SU-DHL-6 (cell line): ENCODE measurements at regions not wholly inside any gene's neighbourhood (a gene's known extent, or its start where the extent isn't known, plus 50 kb on each side); places are given as distances from the start of the nearest gene placed in this dataset.

ENCODE experiments used
- H2AFZ ChIP-seq: fragments of 200-600 bp; sonication (generic); 2 replicates; pipeline ENCODE4 v1.6.1; 2014; ENCODE audit warnings: low read depth, mild to moderate bottlenecking, moderate library complexity, mixed read lengths, antibody characterized with exemption, low read length; ENCODE audit not compliant: severe bottlenecking
- H3F3A ChIP-seq: fragments of 200-600 bp; shearing (Covaris generic); 2 replicates; pipeline ENCODE4 v1.6.0; 2016; ENCODE audit warnings: antibody characterized with exemption, mild to moderate bottlenecking; ENCODE audit not compliant: insufficient read depth
- H3K27ac ChIP-seq: fragments of 200-600 bp; sonication (generic); 2 replicates; pipeline ENCODE4 v1.5.1; 2016; ENCODE audit warnings: low read depth, mild to moderate bottlenecking, low read length, moderate library complexity, mixed read lengths
- H3K27me3 ChIP-seq: fragments of 200-600 bp; sonication (generic), shearing (Covaris generic); 2 replicates; pipeline ENCODE4 v1.6.0; 2014; ENCODE audit warnings: mild to moderate bottlenecking, low read length
- H3K36me3 ChIP-seq: fragments of 200-600 bp; sonication (generic); 2 replicates; pipeline ENCODE4 v1.6.1; 2014; ENCODE audit warnings: mild to moderate bottlenecking, low read length, mixed read lengths
- H3K4me2 ChIP-seq: fragments of 300-600, 200-600 bp; shearing (Covaris generic), sonication (generic); 2 replicates; pipeline ENCODE4 v1.6.0; 2014; ENCODE audit warnings: low read length, low read depth, mild to moderate bottlenecking; ENCODE audit not compliant: poor library complexity, severe bottlenecking
- H3K4me3 ChIP-seq: fragments of 200-600 bp; sonication (generic); 2 replicates; pipeline ENCODE4 v1.5.1; 2014; ENCODE audit warnings: antibody characterized with exemption, low read length, mild to moderate bottlenecking, mixed read lengths; ENCODE audit not compliant: insufficient read depth, poor library complexity, severe bottlenecking
- H3K79me2 ChIP-seq: fragments of 200-600 bp; sonication (generic); 2 replicates; pipeline ENCODE4 v1.6.1; 2014; ENCODE audit warnings: mild to moderate bottlenecking, low read length, moderate library complexity; ENCODE audit not compliant: insufficient read depth
- H3K9ac ChIP-seq: fragments of 200-600 bp; sonication (generic); 2 replicates; pipeline ENCODE4 v1.7.0; 2014; ENCODE audit warnings: mild to moderate bottlenecking, low read length
- H3K9me2 ChIP-seq: fragments of 200-600 bp; sonication (generic); replicated peaks from 2 replicates; pipeline ENCODE4 v1.6.1; 2014; ENCODE audit warnings: low read length; ENCODE audit not compliant: insufficient read depth
- H3K9me3 ChIP-seq: fragments of 200-600 bp; sonication (generic); 2 replicates; pipeline ENCODE4 v1.6.1; 2014; ENCODE audit warnings: low read length, mixed read lengths; ENCODE audit not compliant: insufficient read depth
- H4K20me1 ChIP-seq: fragments of 200-600 bp; sonication (generic); 2 replicates; pipeline ENCODE4 v1.6.1; 2014; ENCODE audit warnings: low read depth, mild to moderate bottlenecking, antibody characterized with exemption, low read length, moderate library complexity, mixed read lengths
- EZH2phosphoT487 ChIP-seq: fragments of 200-600 bp; sonication (generic), shearing (Covaris generic); conservative IDR thresholded peaks from 2 replicates; pipeline ENCODE4 v1.6.1; 2018; ENCODE audit warnings: mild to moderate bottlenecking, antibody characterized with exemption, low read length, moderate library complexity, mixed read lengths
- TF ChIP-seq, protein P1 (sequence below): fragments of 200-600 bp; sonication (generic); IDR thresholded peaks from one replicate; pipeline ENCODE4 v1.5.1; 2017; ENCODE audit warnings: antibody characterized with exemption, mild to moderate bottlenecking, low read length, moderate library complexity; ENCODE audit not compliant: insufficient read depth, poor library complexity, severe bottlenecking

DNA sequence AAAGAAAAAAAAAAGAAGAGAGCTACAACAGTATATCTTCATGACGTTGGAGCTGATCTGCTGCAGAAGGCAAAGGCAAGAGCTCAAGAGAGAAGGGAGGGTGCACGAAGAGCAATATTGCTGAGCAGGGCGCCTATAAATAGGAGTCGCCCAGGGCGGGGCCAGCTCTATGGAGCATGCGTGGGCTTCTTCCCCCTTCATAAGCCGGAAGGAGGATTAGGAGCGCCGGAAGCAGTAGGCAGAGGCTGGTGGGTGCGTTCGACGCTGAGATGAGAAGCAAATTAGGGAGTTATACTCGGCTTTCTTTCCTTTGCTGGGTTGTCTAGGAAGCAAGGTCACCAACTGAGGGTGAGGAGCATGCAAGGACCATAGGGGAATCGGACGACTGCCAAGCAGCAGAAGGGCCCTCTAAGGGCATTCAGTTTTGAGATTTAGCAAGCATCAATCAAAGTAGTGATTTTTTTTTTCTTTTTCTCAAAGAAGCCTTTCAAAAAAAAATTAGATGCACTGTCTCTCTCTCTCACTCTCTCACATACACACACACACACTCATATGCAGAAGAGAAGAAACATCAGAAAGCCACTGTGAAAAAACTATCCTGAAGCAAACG, 496.7 kb downstream of the ENC1 start:
- Histone ChIP-seq H3K4me3 (no peak overlapping the region), H3K36me3 (no peaks in the 10 kb centered on the region), H3K9ac (no peak overlapping the region), H3K4me2 (no peak overlapping the region), H4K20me1 (no peaks in the 10 kb centered on the region), H3K79me2 (no peaks in the 10 kb centered on the region), H3K27ac (no peak overlapping the region), H3K9me2 (no peaks in the 10 kb centered on the region), H3K9me3 (no peaks in the 10 kb centered on the region), H2AFZ (no peak overlapping the region), H3F3A (no peaks in the 10 kb centered on the region), H3K27me3 (no peaks in the 10 kb centered on the region)
- TF ChIP-seq, protein P1, sequence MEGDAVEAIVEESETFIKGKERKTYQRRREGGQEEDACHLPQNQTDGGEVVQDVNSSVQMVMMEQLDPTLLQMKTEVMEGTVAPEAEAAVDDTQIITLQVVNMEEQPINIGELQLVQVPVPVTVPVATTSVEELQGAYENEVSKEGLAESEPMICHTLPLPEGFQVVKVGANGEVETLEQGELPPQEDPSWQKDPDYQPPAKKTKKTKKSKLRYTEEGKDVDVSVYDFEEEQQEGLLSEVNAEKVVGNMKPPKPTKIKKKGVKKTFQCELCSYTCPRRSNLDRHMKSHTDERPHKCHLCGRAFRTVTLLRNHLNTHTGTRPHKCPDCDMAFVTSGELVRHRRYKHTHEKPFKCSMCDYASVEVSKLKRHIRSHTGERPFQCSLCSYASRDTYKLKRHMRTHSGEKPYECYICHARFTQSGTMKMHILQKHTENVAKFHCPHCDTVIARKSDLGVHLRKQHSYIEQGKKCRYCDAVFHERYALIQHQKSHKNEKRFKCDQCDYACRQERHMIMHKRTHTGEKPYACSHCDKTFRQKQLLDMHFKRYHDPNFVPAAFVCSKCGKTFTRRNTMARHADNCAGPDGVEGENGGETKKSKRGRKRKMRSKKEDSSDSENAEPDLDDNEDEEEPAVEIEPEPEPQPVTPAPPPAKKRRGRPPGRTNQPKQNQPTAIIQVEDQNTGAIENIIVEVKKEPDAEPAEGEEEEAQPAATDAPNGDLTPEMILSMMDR, result no peak
- no peak for TF ChIP-seq EZH2phosphoT487

DNA sequence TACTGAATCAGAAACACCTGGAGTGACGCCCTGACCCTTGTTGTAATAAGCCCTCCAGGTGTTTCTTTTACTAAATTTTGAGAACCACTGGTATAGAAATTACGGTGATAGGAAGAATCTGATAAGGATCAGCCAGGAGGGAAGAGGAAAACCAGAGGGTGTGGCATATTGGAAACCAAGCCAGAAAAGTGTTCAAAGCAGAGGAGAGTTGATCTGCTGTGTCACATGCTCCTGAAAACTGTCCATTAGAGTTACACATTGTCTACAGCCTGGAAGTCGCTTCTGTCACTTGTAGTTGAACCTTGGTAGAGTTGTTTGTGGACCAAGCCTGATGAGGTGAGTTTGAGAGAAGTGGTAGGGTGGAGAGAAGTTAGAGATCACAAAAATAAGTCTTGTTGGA, 497.4 kb downstream of the ENC1 start:
- Histone ChIP-seq H3F3A (no peaks in the 10 kb centered on the region), H3K4me3 (no peak overlapping the region), H3K9me3 (no peaks in the 10 kb centered on the region), H3K79me2 (no peaks in the 10 kb centered on the region), H2AFZ (no peak overlapping the region), H3K27ac (no peak overlapping the region), H3K27me3 (no peaks in the 10 kb centered on the region), H3K9me2 (no peaks in the 10 kb centered on the region), H3K9ac (no peak overlapping the region), H3K4me2 (no peak overlapping the region), H4K20me1 (no peaks in the 10 kb centered on the region), H3K36me3 (no peaks in the 10 kb centered on the region)
- TF ChIP-seq, protein P1, result no peak
- TF ChIP-seq EZH2phosphoT487, result no peak

DNA sequence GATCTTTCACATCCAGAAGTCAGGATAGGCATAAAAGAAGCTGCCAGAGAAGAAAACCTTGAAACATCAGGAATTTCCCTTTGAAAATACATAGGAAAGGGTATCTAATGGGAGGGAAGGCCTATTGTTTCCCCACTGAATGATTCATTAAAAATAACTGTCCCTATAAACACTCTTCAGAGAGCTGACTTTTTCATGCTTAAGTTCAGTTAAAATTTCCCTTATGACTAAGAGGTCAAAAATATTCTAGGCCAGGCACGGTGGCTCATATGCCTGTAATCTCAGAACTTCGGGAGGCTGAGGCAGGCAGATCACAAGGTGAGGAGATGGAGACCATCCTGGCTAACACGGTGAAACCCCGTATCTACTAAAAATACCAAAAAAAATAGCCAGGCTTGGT, 499.5 kb downstream of the ENC1 start:
- Histone ChIP-seq H2AFZ (no peak overlapping the region), H3K36me3 (no peaks in the 10 kb centered on the region), H3F3A (no peaks in the 10 kb centered on the region), H3K79me2 (no peaks in the 10 kb centered on the region), H4K20me1 (no peaks in the 10 kb centered on the region), H3K27me3 (no peaks in the 10 kb centered on the region), H3K4me3 (no peak overlapping the region), H3K9me3 (no peaks in the 10 kb centered on the region), H3K9ac (no peak overlapping the region), H3K27ac (no peak overlapping the region), H3K4me2 (no peak overlapping the region), H3K9me2 (no peaks in the 10 kb centered on the region)
- TF ChIP-seq, protein P1, result no peak
- TF ChIP-seq EZH2phosphoT487, result no peak

DNA sequence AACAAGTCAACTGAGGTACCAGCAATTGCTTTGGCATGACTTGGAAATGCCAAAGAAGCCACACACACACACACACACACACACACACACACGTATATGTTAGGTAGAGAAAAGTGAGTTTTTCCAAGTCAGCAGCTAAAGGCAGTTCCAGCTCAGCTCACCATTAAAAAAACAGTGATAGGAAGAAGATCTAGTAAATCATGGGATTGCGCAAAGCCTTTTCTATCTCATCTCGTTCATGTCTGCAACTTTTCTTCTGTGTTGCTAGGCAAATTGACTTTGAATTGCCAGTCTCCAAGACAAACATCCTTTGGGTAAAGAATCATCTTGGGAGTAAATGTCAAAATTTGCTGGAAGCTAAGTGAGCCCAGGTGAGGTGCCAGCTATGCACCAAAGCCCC, 500.1 kb downstream of the ENC1 start:
- Histone ChIP-seq H3K4me2 (no peak overlapping the region), H3K36me3 (no peaks in the 10 kb centered on the region), H3K9me3 (no peaks in the 10 kb centered on the region), H3K9me2 (no peaks in the 10 kb centered on the region), H3F3A (no peaks in the 10 kb centered on the region), H3K27me3 (no peaks in the 10 kb centered on the region), H4K20me1 (no peaks in the 10 kb centered on the region), H3K9ac (no peak overlapping the region), H3K4me3 (no peak overlapping the region), H3K79me2 (no peaks in the 10 kb centered on the region), H2AFZ (no peak overlapping the region), H3K27ac (no peak overlapping the region)
- TF ChIP-seq, protein P1, result no peak
- no peak for TF ChIP-seq EZH2phosphoT487
